ENCODE measurements at regions not wholly inside any gene's neighbourhood (a gene's known extent, or its start where the extent isn't known, plus 50 kb on each side); places are given as distances from the start of the nearest gene placed in this dataset.

DNA sequence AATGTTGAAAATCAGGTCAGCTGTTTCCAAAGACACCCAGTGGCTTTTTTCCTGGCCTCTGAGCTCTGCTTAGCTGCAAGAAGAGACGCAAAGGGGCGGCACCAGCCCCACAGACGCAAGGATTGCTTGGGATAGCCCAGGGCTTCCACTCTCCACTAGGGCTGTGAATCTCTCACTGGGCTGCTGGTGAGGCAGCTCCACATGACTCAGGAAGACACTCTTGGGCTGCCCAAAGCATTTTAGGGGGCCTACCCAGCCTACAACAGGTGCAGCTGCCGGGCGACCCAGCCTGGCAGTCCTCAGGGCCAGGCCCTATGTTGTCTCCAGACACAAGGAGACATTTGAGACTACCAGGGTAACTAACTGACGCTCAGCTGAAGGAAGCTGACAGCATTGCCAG, 59.8 kb downstream of the FAM50B start:
- TF ChIP-seq GATA2 (IDR thresholded peaks at IDR 0.05; ENCODE audit: low read depth, low read length), result no peak
- TF ChIP-seq GATA3 (IDR thresholded peaks at IDR 0.05; ENCODE audit: low read depth, low read length), result no peak

Measured in SH-SY5Y (cell line).